ENCODE measurements at regions not wholly inside any gene's neighbourhood (a gene's known extent, or its start where the extent isn't known, plus 50 kb on each side); places are given as distances from the start of the nearest gene placed in this dataset.

DNA sequence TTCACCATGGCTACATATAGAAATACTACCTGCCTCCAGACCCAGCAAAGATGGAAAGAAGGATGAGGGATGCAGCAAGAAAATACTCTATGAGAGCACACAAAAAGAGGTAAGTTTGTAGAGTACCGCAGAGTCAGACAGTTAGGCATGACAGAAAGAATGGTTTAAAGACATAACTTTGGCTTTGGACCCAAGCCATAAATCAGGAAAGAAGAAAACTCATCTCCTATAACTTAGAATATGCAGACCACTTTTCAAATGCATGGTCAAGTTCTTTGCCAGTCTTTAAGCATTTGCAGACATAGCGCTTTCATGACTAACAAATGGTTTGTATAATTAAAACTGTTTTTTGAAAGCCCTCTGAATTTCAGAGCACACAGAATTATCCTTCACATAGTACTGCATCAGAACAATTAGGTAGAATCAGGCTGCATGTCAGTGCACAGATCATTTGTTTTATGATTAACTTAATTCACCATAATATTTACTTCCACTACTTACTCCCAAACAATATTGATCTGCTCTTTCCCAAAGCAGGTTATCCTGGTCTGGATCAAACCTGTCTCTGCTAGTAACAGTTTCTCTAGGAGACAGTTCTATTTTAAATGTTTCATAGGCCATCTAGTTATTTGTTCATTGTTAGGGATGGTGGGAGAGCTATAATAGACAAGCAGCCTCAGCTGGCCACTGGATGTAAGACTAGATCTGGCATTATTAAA lies 280.7 kb upstream of the NR5A2 start:
- TF ChIP-seq, protein P1, sequence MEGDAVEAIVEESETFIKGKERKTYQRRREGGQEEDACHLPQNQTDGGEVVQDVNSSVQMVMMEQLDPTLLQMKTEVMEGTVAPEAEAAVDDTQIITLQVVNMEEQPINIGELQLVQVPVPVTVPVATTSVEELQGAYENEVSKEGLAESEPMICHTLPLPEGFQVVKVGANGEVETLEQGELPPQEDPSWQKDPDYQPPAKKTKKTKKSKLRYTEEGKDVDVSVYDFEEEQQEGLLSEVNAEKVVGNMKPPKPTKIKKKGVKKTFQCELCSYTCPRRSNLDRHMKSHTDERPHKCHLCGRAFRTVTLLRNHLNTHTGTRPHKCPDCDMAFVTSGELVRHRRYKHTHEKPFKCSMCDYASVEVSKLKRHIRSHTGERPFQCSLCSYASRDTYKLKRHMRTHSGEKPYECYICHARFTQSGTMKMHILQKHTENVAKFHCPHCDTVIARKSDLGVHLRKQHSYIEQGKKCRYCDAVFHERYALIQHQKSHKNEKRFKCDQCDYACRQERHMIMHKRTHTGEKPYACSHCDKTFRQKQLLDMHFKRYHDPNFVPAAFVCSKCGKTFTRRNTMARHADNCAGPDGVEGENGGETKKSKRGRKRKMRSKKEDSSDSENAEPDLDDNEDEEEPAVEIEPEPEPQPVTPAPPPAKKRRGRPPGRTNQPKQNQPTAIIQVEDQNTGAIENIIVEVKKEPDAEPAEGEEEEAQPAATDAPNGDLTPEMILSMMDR (conservative IDR thresholded peaks at IDR 0.05; ENCODE audit: low read depth, low read length), result no peak
- DNase-seq (ENCODE audit: low read depth), result no peak

DNA sequence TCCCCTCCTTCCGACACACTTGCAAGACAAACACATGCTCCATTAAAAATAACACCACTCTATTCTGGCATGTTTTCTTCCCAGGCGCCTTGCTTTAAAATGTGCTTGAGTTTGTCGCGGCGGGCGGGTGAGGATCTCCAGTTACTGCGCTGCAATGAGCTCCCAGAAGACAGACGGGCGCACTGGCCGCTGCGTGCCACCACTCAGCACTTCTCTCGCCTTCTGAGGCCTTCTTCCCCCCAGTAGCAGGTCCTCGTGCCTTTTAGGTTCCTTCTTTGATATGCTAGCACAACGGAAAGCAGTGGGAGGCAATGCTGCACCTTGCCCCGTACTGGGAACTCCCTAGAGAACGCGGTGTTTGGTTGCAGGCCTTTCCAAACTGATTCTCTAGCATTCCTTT lies 279.5 kb upstream of the NR5A2 start:
- no peak overlapping the region for H3K4me3 ChIP-seq (ENCODE audit: low read depth, low read length)
- DNase-seq (ENCODE audit: low read depth), result no peak
- TF ChIP-seq, protein P1 (conservative IDR thresholded peaks at IDR 0.05; ENCODE audit: low read depth, low read length), result no peak

More for the DNA sequence above, 280.7 kb upstream of the NR5A2 start:
- H3K4me3 ChIP-seq (ENCODE audit: low read depth, low read length), result no peak overlapping the region

DNA sequence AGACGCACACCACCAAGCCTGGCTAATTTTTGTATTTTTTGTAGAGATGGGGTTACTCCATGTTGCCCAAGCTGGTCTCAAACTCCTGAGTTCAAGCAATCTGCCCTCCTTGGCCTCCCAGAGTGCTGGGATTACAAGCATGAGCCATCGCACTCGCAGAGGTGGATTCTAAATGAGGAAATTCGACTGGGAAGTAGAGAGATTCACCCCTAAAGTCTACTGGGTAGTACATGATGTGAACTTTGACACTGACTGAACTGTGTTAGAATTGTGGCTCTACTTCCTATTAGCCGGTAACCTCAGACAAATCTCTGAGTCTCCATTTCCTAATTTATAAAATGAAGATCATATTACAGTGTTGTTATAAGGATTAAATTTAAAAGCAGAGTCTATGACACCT lies 276.0 kb upstream of the NR5A2 start:
- TF ChIP-seq, protein P1 (conservative IDR thresholded peaks at IDR 0.05; ENCODE audit: low read depth, low read length), result no peak
- no peak overlapping the region for H3K4me3 ChIP-seq (ENCODE audit: low read depth, low read length)
- no peak for DNase-seq (ENCODE audit: low read depth)

DNA sequence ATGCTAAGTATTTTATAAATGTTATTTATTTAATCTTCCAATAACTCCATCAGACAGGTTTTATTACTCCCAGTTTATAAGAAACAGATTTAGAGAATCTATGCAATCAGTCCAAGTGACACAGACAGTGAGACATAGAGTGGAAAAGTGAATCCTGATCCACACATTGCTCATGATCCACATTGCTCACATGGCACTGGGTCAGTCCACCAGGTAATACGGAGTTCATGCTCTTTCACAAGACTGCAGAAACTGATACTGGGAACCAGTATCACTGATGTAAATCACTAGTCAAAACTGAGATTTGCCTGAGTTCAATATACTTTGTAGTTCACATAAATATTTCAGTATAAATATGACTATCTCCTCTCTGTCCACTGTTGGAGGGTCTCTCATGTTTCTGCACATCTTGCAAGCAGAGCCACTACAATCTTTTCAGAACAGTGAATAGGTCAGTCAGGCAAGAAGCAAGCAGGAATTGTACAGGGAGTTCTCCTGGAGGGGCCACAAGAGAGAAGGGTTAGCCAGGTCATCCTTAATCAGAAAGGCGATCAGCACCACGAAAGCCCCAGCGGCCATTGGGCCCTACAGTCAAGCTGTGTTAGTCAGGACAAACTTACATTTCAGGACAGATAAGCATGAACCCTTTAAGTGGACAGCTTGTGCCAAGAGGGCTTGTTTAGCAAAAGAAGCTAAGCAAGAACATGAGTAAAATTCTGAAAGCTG lies 275.4 kb upstream of the NR5A2 start:
- H3K4me3 ChIP-seq (ENCODE audit: low read depth, low read length), result no peak overlapping the region
- DNase-seq (ENCODE audit: low read depth), result no peak
- TF ChIP-seq, protein P1 (conservative IDR thresholded peaks at IDR 0.05; ENCODE audit: low read depth, low read length), result no peak

DNA sequence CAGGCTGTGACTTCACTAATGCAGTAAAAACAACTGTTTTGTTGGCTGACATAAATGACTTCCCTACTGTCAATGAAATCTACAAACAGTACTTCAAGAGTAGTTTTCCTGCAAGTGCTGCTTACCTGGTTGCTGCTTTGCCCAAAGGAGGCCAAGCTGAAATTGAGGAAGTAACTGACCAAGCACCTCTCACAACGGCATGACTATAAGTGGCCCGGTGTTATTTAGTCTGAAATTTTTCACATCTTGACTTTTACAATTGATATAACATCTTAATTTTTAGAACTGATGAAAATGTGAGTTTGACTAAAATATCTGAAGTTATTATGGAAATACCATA lies 274.9 kb upstream of the NR5A2 start:
- TF ChIP-seq, protein P1 (conservative IDR thresholded peaks at IDR 0.05; ENCODE audit: low read depth, low read length), result no peak
- no peak for DNase-seq (ENCODE audit: low read depth)
- no peak overlapping the region for H3K4me3 ChIP-seq (ENCODE audit: low read depth, low read length)

DNA sequence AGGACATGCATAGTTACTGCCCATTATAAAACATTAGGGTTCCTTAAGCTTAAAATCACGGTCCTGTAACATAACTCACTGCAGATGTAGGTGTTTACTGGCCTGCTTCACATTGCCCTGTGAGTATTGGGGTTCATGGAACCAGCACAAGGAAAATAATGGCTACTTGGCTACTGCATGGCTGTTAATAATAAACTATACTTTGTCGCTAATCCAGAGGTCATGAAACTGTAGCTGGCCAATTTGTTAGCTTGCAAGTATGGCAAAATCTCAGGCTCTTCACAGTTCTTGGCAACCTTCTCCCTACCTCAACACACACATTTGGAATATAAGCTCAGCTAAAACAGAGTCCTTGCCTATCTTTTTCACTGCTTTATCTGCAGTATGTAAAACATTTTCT lies 274.0 kb upstream of the NR5A2 start:
- no peak for DNase-seq (ENCODE audit: low read depth)
- no peak overlapping the region for H3K4me3 ChIP-seq (ENCODE audit: low read depth, low read length)
- TF ChIP-seq, protein P1 (conservative IDR thresholded peaks at IDR 0.05; ENCODE audit: low read depth, low read length), result no peak

DNA sequence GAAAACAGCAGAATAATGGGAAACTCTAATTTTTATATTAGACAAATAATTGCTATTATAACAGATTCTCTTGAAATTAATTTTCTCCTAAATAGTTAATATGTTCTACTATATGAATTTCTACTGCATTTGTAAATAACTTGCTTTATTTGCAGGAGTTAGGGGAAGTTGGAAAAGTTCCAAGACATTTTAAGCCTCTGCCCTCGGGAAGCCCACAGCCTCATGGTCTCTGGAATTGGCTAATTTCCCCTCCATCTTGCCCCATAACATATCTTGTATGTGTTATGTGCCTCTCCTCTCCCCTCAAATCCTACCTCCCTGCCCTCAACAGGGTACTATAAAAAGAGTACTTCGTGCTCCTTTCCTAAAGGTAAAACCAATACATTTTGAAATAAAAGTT lies 271.4 kb upstream of the NR5A2 start:
- no peak for DNase-seq (ENCODE audit: low read depth)
- TF ChIP-seq, protein P1 (conservative IDR thresholded peaks at IDR 0.05; ENCODE audit: low read depth, low read length), result no peak
- no peak overlapping the region for H3K4me3 ChIP-seq (ENCODE audit: low read depth, low read length)

Data from epithelial cell of proximal tubule (primary cell).